GM10248 (cell line): ENCODE measurements at regions not wholly inside any gene's neighbourhood (a gene's known extent, or its start where the extent isn't known, plus 50 kb on each side); places are given as distances from the start of the nearest gene placed in this dataset.

ENCODE experiments used
- CTCF ChIA-PET: fragments of 300-600 bp; sonication (Branson Sonifier 250); formaldehyde crosslinking; extraction: SDS; loops from one replicate; lab custom pipeline; 2021; ENCODE audit warnings: antibody characterized with exemption; lab: Yijun Ruan, JAX
- POLR2A ChIA-PET: fragments of 350-650 bp; sonication (Branson Sonifier 250); formaldehyde crosslinking; extraction: SDS; loops from one replicate; lab custom pipeline; 2020; ENCODE audit warnings: antibody characterized with exemption; lab: Yijun Ruan, JAX
- DNase-seq: peaks from one replicate; pipeline ENCODE4 v3.0.0; 2012; ENCODE audit errors: extremely low spot score
- CTCF ChIP-seq: IDR thresholded peaks from 2 replicates; pipeline ENCODE4 v1.5.1; 2012; ENCODE audit warnings: mild to moderate bottlenecking, low read depth; ENCODE audit errors: extremely low read depth, missing control alignments, control extremely low read depth

DNA sequence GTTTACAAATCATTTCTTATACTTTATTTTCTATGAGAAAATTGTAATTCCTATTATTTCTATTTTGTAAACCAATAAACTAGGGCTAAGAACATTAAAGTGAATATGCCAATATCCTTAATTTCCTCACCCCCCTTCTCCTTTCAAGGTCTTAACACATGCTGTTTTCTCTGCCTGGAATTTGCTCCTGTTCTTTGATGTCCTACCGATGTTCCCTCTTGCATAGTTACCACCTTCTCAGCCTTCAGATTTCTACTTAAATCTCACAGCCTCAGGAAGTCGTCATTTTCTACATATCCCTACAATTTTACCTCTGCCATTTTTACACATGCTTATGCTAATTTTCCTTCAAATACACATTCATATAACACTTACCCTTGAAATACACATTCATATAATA is 890.9 kb upstream of the CDH8 start:
- TF ChIP-seq CTCF = no peak
- DNase-seq = no peak
- CTCF ChIA-PET = no interaction called here

GRCh38 chr16:62926121-62926801 is 890.0 kb upstream of the CDH8 start:
- no peak for DNase-seq
- CTCF ChIA-PET = no interaction called here
- no peak for TF ChIP-seq CTCF
- POLR2A ChIA-PET = no interaction called here

More for the DNA sequence above, 890.9 kb upstream of the CDH8 start:
- POLR2A ChIA-PET = no interaction called here

DNA sequence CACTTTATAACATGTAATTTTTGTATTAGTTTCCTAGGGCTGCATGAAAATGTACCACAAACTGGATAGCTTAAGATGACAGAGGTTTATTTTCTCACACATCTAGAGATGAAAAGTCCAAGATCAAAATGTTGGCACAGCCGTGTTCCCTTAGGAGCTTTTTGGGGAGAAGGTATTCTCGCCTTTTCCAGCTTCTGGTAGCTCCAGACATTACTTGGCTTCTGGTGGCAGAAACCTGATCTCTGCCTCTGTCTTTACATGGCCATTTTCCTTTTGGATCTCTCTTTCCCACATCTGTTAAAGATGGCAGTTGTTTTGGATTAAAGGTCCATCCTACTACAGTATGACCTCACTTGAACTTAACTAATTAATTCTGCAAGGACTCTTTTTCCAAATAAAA is 885.7 kb upstream of the CDH8 start:
- CTCF ChIA-PET = no interaction called here
- no peak for DNase-seq
- POLR2A ChIA-PET = no interaction called here
- TF ChIP-seq CTCF = no peak

DNA sequence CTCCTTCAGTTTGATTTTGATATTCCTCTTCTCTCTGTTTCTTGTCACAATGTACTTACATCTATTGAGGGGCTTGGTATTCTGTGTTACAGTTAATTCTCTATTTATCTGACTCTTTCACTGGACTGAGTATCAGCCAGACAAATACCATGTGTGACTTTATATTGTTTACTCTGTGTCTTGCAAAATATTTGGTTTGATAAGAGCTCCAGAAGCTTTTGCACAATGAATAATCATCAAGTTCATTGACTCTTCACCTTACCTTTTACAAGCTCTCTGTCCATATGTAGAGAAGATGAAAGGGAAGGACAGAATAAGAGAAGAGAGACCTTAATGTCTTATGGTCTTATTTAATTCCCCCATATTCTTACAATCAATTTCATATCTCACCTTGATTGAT is 877.7 kb upstream of the CDH8 start:
- CTCF ChIA-PET = no interaction called here
- TF ChIP-seq CTCF = no peak
- POLR2A ChIA-PET = no interaction called here
- DNase-seq = no peak

GRCh38 chr16:62913333-62913732 is 877.1 kb upstream of the CDH8 start:
- no peak for TF ChIP-seq CTCF
- DNase-seq = no peak
- ChIA-PET CTCF (no interaction called here), POLR2A (no interaction called here)

DNA sequence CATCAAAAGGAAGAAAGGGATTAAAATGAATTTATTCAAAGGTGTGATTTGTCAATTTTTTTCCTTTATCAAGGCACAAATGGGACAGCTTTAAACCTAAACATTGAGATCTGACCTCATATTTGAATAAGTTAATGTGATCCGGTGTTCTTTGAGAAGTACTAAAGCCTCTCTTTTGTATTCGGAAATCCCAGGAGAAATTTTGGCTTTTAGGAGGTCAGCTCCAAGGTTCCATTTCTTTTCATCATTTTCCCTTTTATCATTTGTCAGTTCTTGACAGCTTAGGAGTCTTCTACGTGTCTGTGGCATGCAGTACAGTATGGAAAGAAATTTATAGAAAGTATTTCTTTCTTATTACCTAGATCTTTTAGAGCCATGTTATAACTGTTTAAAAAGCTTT is 873.4 kb upstream of the CDH8 start:
- no peak for TF ChIP-seq CTCF
- ChIA-PET CTCF (no interaction called here), POLR2A (no interaction called here)
- no peak for DNase-seq

DNA sequence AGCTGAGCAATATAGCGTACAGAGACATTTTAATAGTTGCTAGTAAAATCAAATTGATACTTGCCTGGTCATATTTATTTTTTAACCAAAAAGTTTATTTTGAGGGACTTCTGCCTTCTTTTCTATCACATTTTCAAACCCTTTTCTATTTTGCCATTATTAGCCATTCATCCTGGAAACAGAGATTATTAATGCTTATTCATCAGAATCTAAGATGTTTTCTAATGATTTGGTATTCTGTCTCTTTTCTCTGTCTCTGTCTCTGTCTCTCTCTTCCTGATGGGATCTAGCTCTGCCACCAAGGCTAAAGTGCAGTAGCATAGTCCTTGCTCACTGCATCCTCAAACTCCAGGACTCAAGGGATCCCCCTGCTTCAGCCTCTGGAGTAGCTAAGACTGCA is 871.3 kb upstream of the CDH8 start:
- POLR2A ChIA-PET = no interaction called here
- CTCF ChIA-PET = no interaction called here
- TF ChIP-seq CTCF = no peak
- no peak for DNase-seq
